Neural progenitor cell (in vitro differentiated cells): ENCODE measurements at regions not wholly inside any gene's neighbourhood (a gene's known extent, or its start where the extent isn't known, plus 50 kb on each side); places are given as distances from the start of the nearest gene placed in this dataset.

Experiments used
- EZH2 ChIP-seq: fragments of 200-600 bp; sonication (generic); IDR thresholded peaks from 2 replicates; pipeline ENCODE4 v1.6.1; 2017; ENCODE audit warnings: antibody characterized with exemption, mild to moderate bottlenecking, moderate library complexity
- EZH2phosphoT487 ChIP-seq: fragments of 200-600 bp; sonication (generic); IDR thresholded peaks from 2 replicates; pipeline ENCODE4 v1.6.1; 2017; ENCODE audit warnings: antibody characterized with exemption
- TF ChIP-seq, protein P1 (sequence below): fragments of 200-600 bp; sonication (generic); IDR thresholded peaks from 2 replicates; pipeline ENCODE4 v1.5.1; 2017; ENCODE audit warnings: antibody characterized with exemption, mild to moderate bottlenecking

GRCh38 chr3:178084938-178085816 lies 451.1 kb upstream of the KCNMB2 start:
- TF ChIP-seq, protein P1, sequence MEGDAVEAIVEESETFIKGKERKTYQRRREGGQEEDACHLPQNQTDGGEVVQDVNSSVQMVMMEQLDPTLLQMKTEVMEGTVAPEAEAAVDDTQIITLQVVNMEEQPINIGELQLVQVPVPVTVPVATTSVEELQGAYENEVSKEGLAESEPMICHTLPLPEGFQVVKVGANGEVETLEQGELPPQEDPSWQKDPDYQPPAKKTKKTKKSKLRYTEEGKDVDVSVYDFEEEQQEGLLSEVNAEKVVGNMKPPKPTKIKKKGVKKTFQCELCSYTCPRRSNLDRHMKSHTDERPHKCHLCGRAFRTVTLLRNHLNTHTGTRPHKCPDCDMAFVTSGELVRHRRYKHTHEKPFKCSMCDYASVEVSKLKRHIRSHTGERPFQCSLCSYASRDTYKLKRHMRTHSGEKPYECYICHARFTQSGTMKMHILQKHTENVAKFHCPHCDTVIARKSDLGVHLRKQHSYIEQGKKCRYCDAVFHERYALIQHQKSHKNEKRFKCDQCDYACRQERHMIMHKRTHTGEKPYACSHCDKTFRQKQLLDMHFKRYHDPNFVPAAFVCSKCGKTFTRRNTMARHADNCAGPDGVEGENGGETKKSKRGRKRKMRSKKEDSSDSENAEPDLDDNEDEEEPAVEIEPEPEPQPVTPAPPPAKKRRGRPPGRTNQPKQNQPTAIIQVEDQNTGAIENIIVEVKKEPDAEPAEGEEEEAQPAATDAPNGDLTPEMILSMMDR: no peak
- TF ChIP-seq EZH2 (no peak), EZH2phosphoT487 (no peak)
